HG03442 (cell line): ENCODE measurements at regions not wholly inside any gene's neighbourhood (a gene's known extent, or its start where the extent isn't known, plus 50 kb on each side); places are given as distances from the start of the nearest gene placed in this dataset.
A peak's percentile ranks its signal among the peaks of the same experiment; 100 is the strongest.
"Not testable (repeated sequence)": the region's sequence is repeated elsewhere in the genome, so short reads cannot be mapped to it uniquely, and the experiment has no call there.

Experiments used
- ATAC-seq: cut with Tn5 transposase; IDR thresholded peaks from one replicate; pipeline ENCODE4 v1.9.1; 2021; ENCODE audit warnings: mild to moderate bottlenecking, moderate library complexity; ENCODE audit not compliant: unreplicated experiment

DNA sequence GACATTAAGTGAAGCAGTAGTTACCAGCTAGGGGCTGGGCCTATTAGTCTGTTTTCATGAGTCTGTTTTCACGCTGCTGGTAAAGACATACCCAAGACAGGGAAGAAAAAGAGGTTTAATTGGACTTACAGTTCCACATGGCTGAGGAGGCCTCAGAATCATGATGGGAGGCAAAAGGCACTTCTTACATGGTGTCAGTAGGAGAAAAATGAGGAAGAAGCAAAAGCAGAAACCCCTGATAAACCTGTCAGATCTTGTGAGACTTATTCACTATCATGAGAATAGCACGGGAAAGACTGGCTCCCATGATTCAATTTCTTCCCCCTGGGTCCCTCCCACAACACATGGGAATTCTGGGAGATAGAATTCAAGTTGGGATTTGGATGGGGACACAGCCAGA, 108.0 kb upstream of the LNX1 start:
- not testable (repeated sequence) for ATAC-seq

DNA sequence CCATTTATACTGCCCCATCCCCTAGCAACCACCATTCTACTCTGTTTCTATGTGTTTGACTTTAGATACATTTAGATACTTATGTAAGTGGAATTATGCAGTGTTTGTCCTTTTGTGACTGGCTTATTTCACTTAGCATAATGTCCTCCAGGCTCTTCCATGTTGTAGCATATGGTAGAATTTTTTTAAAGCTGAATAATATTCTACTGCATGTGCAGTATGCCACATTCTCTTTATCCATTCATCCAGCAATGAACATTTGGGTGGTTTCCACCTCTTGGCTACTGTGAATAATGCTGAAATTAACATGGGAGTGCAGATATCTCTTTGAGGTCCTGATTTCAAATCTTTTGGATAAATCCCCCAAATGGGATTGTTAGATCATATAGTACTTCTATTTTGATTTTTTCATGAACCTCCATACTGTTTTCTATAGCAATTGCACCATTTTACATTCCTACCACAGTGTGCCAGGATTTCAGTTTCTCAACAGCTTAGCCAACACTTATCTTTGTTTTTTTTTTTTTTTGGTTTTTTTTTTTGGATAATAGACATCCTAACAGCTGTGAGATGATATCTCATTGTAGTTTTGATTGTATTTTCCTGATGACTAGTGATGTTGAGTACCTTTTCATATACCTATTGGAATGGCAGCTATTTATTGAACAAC, 105.9 kb upstream of the LNX1 start:
- ATAC-seq = no peak

- ATAC-seq = peak; percentile 80
These were observed 104.5 kb upstream of the LNX1 start for GRCh38 chr4:53695540-53696463.

DNA sequence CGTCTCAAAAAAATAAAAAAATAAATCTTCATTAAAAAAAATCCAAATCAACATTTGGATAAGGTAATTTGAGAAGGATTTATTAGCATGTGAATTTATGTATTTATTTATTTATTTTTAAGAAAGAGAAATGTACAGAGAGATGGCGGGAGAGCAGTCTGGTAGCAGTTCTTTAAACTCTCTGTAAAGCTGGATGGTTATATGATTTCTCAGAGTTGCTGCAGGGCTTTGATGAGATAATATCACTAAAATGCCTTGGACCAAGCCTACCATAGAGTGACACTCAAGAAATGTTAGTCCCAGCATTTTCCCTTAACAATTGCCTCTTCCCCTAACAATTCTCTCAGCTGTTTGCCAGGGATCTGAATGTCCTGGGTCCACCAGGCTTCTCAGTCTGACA, 103.4 kb upstream of the LNX1 start:
- ATAC-seq = no peak

DNA sequence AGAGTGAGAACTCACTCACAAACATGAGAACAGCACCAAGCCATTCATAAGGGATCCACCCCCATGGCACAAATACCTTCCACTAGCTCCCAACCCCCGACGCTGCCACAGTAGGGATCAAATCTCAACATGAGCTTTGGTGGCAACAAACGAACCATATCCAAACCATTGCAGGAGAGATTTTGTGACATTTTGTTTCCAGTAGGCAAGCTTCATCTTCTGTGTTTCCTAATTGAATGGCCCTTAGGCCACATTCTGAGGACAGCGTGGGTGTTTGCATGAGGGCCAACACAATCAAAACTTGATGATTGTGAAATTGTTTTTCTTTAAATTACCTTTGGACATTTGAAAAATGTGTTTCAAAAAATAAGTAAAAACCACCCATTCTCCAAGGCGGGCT, 102.6 kb upstream of the LNX1 start:
- no peak for ATAC-seq

- ATAC-seq = no peak
These were observed 102.1 kb upstream of the LNX1 start for GRCh38 chr4:53693408-53693807.

DNA sequence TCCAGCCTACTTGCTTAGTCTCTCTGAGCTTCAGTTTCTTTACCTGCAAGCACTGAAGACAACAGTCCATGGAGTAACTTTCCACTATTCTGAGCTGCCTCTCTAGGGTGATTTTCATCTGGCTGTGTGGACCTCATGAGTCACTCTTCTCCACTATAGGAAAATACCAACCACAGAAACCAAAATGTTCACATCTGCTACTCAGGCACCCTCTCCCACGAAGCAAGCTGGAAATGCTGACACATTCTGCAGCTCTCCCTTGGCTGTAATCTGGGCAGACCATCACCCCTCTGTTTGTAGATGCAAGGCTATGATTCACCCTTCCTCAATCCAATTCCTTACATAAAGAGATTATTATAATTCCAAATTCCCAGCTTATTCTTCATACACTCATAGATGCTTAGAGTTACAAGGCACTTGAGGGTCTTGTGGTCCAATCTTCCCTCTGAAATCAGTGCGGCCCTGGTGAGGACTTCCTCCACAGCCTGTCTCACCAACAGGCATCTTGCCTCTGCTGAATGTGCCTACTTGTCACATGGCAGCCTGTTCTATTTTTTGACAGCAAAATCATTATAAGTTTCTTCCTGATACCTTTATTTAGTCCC, 97.0 kb upstream of the LNX1 start:
- peak; percentile 95 for ATAC-seq

DNA sequence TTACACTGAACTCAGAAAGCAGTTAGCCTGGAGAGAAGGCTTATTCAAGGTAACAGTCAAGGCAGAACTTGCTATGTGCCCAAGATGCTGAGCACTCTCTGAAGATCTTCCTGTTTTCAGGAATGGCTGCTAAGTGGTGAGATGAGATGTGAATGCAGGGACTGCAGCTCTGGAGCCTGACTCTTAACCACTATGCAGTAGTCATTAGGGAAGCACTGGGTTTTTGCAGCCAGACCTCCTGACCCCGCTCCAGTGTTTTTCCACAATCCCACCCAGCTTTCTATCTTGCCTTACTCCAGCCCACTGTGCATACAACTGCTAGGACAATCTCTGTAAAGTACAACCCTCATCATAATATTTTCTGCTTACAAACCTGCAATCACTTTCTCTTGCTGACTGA, 95.2 kb upstream of the LNX1 start:
- no peak for ATAC-seq

- ATAC-seq = no peak
These were observed 93.1 kb upstream of the LNX1 start for GRCh38 chr4:53684136-53685130.

- no peak for ATAC-seq
These were observed 91.6 kb upstream of the LNX1 start for GRCh38 chr4:53682908-53683307.

DNA sequence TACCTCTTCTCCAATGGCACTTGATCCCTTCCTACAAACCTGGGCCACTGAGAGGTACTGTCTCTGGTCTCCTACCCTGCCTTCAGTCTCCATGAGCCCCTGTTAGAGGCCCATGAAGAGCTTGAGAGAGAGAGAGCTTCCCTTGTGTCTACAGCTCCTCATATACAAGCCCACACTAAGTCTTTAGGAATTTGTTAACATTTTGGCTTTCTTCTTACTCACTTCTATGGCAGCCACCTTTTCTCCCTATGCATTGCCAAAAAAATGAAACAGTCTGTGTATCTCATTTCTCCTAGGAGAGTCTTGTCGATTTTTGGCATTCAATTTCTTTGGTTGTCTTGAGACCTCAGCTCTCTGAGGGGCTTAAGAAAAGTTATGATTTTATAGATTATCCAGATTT, 90.9 kb upstream of the LNX1 start:
- no peak for ATAC-seq

- ATAC-seq = no peak
These were observed 89.3 kb upstream of the LNX1 start for GRCh38 chr4:53680598-53680997.

- ATAC-seq = no peak
These were observed 88.9 kb upstream of the LNX1 start for GRCh38 chr4:53680168-53680567.

DNA sequence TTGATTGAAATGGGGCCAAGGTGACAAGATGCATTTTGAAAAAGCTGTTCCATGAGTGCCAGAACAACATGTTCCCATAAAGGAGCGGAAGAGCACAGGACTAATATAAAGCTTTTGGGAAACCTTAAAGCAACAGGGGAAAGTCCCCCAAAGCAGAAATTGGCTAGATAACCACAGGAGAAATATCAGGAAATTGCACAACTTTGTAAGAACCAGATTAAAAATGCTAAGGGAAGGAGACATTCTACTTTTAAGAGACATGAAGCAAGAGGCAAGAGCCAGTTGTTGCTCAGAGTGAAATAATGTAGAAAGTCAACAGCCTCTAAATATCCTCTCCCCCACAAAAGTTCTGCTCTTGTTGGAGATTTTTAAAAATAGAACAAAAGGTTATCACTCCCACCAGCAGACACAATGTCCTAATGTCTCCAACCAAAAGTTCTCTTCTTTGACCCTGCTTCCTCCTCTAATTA, 85.2 kb upstream of the LNX1 start:
- ATAC-seq = no peak

- no peak for ATAC-seq
These were observed 83.6 kb upstream of the LNX1 start for GRCh38 chr4:53674903-53675302.

GRCh38 chr4:53672873-53673272, 81.6 kb upstream of the LNX1 start:
- ATAC-seq = no peak

GRCh38 chr4:53671757-53672156, 80.5 kb upstream of the LNX1 start:
- no peak for ATAC-seq

DNA sequence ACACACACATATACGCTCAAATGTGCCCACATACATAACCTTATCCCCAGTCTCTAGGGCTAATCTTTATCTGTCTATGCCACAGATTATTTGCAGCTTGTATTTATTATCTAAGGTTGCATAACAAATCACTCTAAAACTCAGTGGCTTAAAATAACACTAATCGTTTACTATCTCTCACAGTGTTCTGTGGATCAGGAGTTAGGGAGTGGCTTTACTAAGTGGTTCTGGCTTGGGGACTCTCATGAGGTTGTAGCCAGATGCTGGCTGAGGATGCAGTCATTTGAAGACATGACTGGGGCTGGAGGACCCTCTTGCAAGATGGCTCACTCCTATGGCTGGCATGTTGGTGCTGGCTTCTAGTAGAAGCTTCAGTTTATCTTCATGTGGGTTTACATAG, 68.5 kb upstream of the LNX1 start:
- ATAC-seq = no peak

- ATAC-seq = no peak
These were observed 67.8 kb upstream of the LNX1 start for GRCh38 chr4:53659112-53659511.

GRCh38 chr4:53658029-53658428, 66.7 kb upstream of the LNX1 start:
- ATAC-seq = no peak
